K562 (cell line): ENCODE measurements at regions not wholly inside any gene's neighbourhood (a gene's known extent, or its start where the extent isn't known, plus 50 kb on each side); places are given as distances from the start of the nearest gene placed in this dataset.

Source experiments
- BRF2 ChIP-seq: IDR thresholded peaks from 3 replicates; pipeline ENCODE4 v1.6.1; 2011; ENCODE audit warnings: borderline replicate concordance, mild to moderate bottlenecking; ENCODE audit not compliant: insufficient read length, insufficient read depth
- CHD1 ChIP-seq: fragments of 200-600 bp; sonication (generic); IDR thresholded peaks from one replicate; pipeline ENCODE4 v1.6.1; 2012; ENCODE audit warnings: mild to moderate bottlenecking, moderate library complexity, low read length, inconsistent platforms
- DNMT1 ChIP-seq: fragments of 450-650 bp; IDR thresholded peaks from 2 replicates; pipeline ENCODE4 v1.6.1; 2016; ENCODE audit warnings: antibody characterized with exemption, mild to moderate bottlenecking
- DPF2 ChIP-seq: fragments of 450-650 bp; IDR thresholded peaks from 2 replicates; pipeline ENCODE4 v1.6.1; 2016
- ERF ChIP-seq: fragments of 450-650 bp; formaldehyde crosslinking; IDR thresholded peaks from 2 replicates; pipeline ENCODE4 v1.4.0; 2020; ENCODE audit warnings: mild to moderate bottlenecking, mixed read lengths
- HBP1 ChIP-seq: fragments of 450-650 bp; formaldehyde crosslinking; IDR thresholded peaks from 2 replicates; pipeline ENCODE4 v1.4.0; 2022; ENCODE audit warnings: missing genetic modification characterization
- HSF4 ChIP-seq: fragments of 250-450 bp; sonication (Bioruptor Pico); IDR thresholded peaks from 2 replicates; pipeline ENCODE4 v2.1.2; 2022; ENCODE audit warnings: mild to moderate bottlenecking, moderate library complexity, borderline replicate concordance
- MBD1 ChIP-seq: fragments of 250-450 bp; sonication (Bioruptor Pico); IDR thresholded peaks from 2 replicates; pipeline ENCODE4 v1.8.0; 2022; ENCODE audit warnings: inconsistent platforms
- NCOA4 ChIP-seq: fragments of 450-650 bp; IDR thresholded peaks from 2 replicates; pipeline ENCODE4 v1.6.1; 2018; ENCODE audit warnings: mild to moderate bottlenecking; ENCODE audit not compliant: partially characterized antibody
- PHTF2 ChIP-seq: fragments of 250-450 bp; sonication (Bioruptor Pico); IDR thresholded peaks from 2 replicates; pipeline ENCODE4 v1.5.0; 2021; ENCODE audit warnings: mild to moderate bottlenecking
- PTTG1 ChIP-seq: fragments of 450-650 bp; IDR thresholded peaks from 2 replicates; pipeline ENCODE4 v1.6.1; 2016; ENCODE audit warnings: low read depth, mild to moderate bottlenecking, missing genetic modification characterization, missing compliant biosample characterization
- RB1 ChIP-seq: fragments of 450-650 bp; IDR thresholded peaks from 2 replicates; pipeline ENCODE4 v1.6.1; 2017; ENCODE audit warnings: low read depth, mild to moderate bottlenecking
- SOX6 ChIP-seq: fragments of 450-650 bp; IDR thresholded peaks from 2 replicates; pipeline ENCODE4 v1.6.1; 2014; ENCODE audit warnings: mild to moderate bottlenecking
- TCF15 ChIP-seq: fragments of 250-450 bp; sonication (Bioruptor Pico); IDR thresholded peaks from 2 replicates; pipeline ENCODE4 v1.8.0; 2022; ENCODE audit warnings: moderate library complexity, mild to moderate bottlenecking, inconsistent platforms
- USF1 ChIP-seq: sonication (generic); formaldehyde crosslinking; IDR thresholded peaks from 2 replicates; pipeline ENCODE4 v1.9.0; 2022; ENCODE audit warnings: mild to moderate bottlenecking, missing genetic modification reagents
- ZNF217 ChIP-seq: sonication (generic); formaldehyde crosslinking; IDR thresholded peaks from 2 replicates; pipeline ENCODE4 v1.8.0; 2022; ENCODE audit warnings: mild to moderate bottlenecking, missing genetic modification reagents
- ZNF282 ChIP-seq: sonication (generic); formaldehyde crosslinking; IDR thresholded peaks from 2 replicates; pipeline ENCODE4 v1.8.1; 2023; ENCODE audit warnings: missing genetic modification reagents
- ZNF431 ChIP-seq: sonication (generic); formaldehyde crosslinking; IDR thresholded peaks from 2 replicates; pipeline ENCODE4 v1.8.0; 2022; ENCODE audit warnings: mild to moderate bottlenecking, missing genetic modification reagents
- ZNF518B ChIP-seq: fragments of 250-450 bp; sonication (Bioruptor Pico); IDR thresholded peaks from 2 replicates; pipeline ENCODE4 v1.5.0; 2021; ENCODE audit warnings: mild to moderate bottlenecking, moderate library complexity
- ZSCAN32 ChIP-seq: fragments of 450-650 bp; formaldehyde crosslinking; IDR thresholded peaks from 2 replicates; pipeline ENCODE4 v1.4.0; 2020; ENCODE audit warnings: mild to moderate bottlenecking, moderate library complexity

- TF ChIP-seq ZSCAN32 (CRISPR knock-in tag) (peak; percentile 67), ZNF518B (no peak), HBP1 (CRISPR knock-in tag) (0 out of 2 replicates have a peak, but pooled peaks have one; percentile 1), ERF (CRISPR knock-in tag) (no peak), NCOA4 (no peak), CHD1 (no peak), DNMT1 (no peak), USF1 (CRISPR knock-in tag) (no peak), TCF15 (CRISPR knock-in tag) (no peak), HSF4 (CRISPR knock-in tag) (no peak), ZNF217 (CRISPR knock-in tag) (no peak), SOX6 (peak; percentile 96), MBD1 (CRISPR knock-in tag) (no peak), PTTG1 (tag) (peak; percentile 48; the same call in 1 of the 2 replicates), BRF2 (no peak), ZNF282 (CRISPR knock-in tag) (no peak), ZNF431 (CRISPR knock-in tag) (no peak), PHTF2 (CRISPR knock-in tag) (no peak), RB1 (no peak), DPF2 (peak; percentile 95)
These were observed 222.4 kb downstream of the RPS24 start (continued) for GRCh38 chr10:78255796-78256638.
